NCI-H345 treated with DMSO at 0.1 percent for 48 hours (cell line): ENCODE measurements at regions not wholly inside any gene's neighbourhood (a gene's known extent, or its start where the extent isn't known, plus 50 kb on each side); places are given as distances from the start of the nearest gene placed in this dataset.

Experiments used
- DNase-seq: peaks from one replicate; lab custom pipeline; 2025; ENCODE audit not compliant: unreplicated experiment; lab: John Stamatoyannopoulos, UW

DNA sequence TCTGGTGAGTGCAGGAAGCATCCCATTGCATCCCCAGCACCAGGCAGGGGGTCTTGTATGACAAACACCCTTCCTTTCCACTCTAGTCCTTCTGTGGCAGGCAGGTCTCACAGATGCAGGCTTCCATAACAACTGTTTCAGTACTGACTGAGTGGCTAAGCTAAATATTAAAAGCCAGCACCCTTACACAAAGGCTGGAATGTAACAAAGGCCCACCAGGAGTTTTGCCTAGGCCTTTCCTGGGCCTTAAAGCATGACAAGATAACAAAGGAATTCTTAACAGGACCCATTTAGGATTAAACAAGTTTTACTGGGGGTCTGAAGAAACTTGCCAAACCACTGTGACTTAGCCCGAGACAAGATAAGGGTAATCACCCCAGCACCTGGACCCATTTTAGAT lies 228.9 kb upstream of the RPL38 start:
- no peak for DNase-seq

DNA sequence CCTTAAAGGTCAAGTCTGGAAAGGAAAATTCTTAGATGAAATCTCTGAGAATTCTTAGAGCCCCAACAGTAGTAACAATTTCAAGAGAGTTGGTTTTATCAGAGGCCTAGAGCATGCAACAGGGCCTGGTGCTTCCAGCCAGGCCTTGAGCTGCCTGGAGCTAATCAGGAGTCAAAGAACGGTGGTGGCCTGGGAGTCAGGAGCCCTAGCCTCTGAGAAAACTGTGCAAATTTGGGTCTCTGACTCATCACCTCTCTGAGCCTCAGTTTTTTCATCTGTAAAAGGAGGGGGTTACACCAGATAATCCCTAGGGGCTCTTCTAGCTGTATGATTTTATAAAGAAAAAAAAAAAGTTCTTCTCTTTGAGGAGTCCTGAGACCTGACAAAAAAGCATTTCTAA lies 227.3 kb upstream of the RPL38 start:
- DNase-seq, result no peak

DNA sequence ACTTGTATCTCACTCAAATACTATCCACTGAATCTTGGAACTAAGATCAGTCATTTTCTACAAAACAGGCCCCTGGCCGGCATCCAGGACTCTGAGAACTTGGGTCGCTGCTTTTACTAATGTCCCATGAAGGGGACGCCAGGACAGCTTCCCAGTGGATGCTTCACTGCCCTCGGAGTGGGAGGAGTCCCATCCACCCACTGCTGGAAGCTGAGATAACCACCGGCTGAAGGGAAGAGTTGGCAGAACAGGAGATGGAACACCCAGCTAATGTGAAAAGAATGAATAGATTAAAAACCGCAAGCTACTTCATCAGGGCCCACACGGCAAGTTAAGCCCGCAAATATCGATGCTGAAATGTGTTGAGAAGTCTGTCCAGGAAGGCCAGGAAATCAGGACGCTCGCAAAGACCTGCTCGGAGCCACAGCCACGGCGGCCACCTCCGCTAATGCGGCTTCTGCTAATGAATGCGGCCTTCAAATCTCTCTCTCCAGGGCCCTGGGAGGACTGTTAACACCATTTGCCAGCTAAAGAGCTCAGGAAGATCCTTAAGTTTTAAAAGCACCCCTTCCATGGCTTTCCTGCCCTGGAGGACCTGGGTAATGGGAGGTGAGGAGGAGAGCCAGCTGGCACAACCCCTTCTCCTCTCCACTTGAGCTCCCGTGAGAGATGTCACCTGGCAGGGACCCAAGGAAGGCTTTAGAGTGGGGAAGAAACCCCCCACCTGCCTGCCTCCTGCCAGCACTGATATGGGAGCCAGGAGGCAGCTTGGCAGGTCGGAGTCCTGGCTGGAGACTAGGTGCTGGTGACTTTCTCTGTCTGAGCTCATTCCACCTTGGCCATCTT lies 226.6 kb upstream of the RPL38 start:
- peak; percentile 88 for DNase-seq

DNA sequence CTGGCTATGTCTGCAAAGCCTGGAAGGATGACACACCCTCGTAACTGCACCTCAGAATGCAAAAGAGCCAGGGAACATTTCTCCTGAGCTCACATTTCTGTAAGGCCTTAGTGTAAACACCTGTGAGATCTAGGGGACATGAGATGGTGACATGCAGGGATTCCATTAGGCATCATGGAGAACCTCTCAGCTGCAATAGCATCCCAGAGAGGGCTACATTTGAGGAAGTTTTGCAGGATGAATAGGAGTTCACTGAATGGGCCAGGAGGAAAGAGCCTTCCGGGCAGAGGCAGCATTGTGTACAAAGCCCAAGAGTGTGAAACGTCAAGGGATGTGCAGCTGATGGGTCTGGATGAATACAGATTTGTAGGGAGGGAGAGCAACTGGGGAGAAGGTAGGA lies 223.0 kb upstream of the RPL38 start:
- DNase-seq, result no peak

DNA sequence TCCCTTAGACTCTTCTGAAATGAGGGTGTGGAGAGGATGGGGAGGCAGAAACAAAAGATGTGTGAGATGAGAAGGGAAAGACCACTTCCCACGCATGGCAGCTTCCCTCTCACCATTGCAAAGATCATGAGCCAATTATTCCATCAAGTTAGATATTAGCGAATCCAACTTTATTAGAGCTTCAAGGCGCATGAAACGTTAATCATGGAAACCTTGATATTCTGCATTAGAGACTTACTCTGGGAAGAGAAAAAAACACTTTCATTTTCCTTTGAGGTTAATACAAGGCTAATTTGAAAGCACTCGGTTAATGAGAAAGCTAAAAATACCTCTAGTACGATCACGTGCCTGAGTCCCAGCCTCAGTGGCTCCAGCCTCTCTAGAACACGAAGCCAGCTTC lies 220.6 kb upstream of the RPL38 start:
- DNase-seq, result no peak

DNA sequence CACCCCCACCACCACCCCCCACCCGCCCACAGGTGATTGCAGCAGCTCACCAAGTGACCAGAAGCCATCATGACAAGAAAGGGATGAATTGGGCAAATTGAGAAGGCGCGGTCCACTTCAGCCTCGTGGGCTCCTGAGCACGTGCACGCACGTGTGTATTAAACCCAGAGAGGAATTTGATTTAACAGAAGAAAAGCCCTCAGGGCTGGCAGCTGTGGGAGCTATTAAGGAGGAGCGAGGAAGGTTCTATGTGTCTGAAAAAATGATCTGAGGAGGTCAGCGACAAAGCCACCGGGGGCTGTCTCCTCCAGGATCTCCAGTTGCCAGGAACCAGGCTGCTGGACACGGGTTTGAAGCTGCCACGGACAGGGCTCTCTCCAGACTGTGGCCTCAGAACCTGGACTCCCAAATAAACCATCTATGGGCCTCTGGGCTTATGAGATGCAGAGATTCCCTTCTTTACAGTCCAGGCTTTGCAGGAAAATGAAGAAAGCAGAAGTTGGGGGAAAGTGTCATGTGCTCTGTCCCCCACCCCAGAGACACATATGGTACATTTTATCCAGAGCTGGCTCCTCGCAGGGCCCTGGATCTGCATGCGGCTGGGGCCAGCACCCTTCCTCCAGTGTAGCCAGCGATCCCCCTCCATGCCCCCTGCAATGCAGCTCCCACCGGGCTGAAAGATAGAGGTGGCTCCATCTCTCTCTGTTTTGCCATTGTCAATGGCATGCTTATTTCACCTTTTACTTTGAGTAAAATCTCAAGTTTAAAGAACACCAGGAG lies 219.7 kb upstream of the RPL38 start:
- DNase-seq, result no peak

DNA sequence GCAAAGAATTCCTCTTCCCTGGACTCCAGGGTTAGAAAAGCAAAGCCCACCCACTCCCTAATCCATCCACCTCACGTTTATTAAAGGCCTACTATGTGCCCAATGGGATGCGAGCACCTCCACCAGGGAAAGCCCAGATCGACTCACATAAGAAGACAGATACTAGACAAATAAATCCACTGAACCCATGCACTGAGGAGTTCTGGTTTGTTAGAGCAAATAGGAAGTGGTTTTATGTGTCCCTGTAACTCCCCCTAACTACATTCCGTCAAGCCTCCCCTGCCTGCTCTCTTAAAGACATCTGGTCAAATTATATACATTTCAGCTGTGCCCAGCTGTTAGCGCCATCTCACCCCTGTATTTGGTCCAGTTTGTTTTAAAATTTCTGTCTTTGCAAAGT lies 218.5 kb upstream of the RPL38 start:
- DNase-seq, result no peak

DNA sequence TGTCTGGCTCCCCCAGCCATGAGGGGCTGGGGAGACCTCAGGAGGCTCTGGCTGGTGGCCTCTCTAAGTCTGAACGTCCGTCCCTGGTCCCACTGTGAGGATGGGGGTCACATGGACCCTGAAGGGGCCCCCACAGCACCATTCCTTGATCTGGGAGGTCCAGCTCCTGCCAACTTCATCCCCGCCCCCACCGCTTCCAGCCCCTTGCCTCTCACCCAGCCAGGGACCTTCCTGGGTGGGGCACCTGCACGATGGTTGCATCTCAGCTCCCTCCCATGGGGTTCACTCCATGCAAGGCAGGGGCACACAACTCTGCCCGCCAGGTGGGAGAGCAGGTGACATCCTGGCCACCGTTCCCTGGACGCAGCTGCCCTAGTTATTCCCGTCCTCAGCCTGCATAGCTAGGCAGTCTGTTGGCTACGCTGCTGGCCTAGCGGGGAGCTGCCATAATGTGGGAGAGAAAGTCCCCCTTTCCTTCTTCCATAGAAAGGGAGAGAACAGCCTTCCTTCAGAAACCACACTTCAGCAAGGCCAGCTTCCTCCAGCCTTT lies 217.9 kb upstream of the RPL38 start:
- no peak for DNase-seq

DNA sequence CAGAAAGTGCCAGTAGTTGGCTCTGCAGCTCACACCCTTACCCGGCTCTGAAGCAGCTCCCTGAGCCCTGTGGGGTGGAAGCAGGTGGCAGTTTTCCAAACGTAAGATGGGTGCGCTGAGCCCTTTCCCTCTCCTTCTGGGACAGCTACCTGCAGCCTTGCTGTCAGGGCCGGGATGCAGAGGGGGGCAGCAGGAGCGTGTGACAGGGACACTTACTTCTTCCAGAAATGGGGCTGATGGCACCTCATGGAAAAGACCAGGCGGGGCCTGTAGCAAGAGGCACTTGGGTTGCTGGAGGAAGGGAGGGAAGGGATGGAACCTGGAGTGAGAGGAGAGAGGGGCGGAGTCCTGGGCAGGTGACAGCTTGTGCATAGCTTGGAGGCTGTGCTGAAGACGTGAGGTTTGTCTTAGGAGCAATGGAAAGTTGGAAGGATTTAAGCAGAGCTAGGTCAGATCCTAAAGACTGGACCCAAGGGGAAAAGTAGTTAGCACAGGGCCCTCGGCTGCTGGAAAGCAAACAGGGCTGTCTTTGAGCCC lies 216.8 kb upstream of the RPL38 start:
- no peak for DNase-seq

DNA sequence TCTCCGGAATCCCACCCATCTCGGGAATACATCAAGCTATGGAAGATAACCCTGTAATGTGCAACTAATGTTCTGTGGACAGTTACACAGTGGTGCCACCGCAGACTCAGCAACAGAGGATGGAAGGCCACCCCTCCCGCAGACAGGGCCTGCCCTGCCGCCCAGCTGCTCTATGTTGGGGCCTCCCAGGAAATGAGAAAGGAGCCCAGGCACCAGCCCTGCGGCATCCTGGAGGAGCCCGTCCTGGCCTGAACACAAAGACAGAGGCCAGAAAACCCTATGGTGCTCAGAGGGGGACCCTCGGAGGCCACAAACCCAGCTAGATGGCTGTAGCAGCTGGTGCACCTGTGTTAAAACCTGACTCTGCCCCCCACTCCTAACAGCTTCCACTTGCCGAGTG lies 216.1 kb upstream of the RPL38 start:
- DNase-seq, result no peak

DNA sequence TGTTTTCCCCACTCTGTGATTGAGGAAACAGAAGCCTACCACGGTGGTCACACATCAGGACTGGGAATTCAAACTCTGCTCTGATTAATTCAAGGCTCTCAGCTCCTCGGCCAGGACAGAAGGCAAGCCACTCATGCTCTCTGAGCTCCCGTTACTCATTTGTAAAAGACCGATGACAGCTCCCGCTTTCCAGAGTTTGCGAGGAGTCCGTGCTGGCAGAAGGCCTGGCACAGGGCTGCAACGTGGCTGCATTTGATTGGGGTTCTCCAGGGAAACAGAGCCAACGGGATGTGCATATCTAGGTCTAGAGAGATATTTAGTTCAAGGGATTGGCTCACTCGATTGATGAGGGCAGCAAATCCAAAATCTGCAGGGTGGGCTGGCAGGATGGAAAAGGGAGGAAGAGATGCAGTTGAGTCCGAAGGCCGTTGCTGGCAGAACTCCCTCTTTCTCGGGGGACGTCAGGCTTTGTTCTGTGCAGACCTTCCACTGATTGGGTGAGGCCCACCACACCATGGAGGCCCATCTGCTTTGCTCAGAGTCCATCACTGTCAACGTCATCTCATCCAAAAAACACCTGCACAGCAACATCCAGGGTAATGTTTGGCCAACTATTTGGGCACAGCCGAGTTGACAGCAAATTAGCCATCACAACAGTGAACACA lies 215.5 kb upstream of the RPL38 start:
- DNase-seq, result no peak

DNA sequence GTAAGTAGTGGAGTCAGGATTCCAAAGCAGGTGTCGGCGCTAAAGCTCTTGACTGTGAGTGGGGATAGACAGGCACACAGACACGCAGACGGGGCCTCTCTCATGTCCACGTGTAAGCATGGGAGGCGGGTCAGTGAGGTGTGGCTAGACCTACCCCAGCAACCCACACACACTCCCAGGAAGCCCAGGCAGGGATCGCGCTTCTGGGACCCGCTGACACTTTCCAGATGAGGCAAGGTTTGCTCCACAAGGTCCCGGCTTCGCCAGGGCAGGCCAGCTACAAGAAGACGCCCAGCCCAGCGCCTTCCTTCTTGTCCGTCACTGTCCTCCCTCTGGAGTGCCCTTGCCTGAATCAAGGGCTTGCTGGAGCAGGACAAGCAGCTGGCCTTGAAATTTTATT lies 213.8 kb upstream of the RPL38 start:
- no peak for DNase-seq

DNA sequence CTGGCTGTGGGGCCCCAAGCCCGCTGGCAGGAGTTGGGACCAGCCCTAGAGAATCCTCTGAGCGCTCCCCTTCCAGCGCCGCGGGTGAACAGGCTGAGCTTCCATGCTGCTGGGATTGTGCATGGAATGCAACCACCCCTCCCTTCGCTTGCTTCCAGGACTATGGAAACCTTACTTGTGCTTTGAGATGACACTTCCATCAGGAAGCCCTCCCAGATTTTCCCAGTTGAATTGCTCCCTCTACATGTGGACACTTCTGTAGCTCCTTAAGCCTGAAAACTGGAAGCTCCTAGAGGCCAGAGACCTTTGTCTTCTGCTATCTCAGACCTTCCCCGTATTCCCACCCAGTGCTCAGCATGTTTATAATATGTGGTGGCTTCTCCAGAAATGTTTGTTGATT lies 213.2 kb upstream of the RPL38 start:
- no peak for DNase-seq

DNA sequence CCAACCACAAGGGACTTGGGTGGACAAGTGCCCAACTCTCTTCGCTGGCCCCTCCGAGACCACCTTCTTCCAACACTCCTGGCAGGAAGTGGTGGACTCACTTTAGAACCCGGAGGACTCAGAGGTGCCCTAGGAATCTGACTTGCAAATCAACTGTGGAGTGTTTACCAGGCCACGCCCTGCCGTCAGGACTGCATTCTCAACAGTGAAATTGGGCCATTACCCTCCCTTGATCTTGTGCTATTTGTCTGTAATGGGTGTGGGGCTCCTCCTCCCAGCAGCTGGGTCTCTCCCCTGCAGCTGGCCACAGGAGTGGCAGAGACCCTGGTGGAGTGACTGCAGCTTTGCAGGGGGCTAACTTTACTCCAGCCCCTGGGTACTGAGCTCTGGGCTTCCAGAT lies 212.2 kb upstream of the RPL38 start:
- DNase-seq, result peak; percentile 63

DNA sequence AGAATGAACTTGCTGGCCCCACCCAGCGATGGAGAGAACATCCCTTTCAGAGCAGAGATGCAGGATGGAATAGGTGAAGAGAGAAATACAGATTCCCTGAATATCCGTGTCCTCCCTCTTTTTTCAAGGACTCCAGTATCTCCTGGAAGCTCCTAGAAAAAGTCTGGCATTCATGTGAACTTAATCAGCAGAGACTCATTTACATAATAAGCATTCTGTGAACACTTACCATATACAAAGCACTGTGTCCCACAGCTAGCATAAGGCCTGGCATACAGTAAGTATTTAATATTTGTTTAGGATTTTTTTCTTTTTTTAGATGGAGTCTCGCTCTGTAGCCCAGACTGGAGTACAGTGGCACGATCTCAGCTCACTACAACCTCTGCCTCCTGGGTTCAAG lies 208.5 kb upstream of the RPL38 start:
- no peak for DNase-seq

DNA sequence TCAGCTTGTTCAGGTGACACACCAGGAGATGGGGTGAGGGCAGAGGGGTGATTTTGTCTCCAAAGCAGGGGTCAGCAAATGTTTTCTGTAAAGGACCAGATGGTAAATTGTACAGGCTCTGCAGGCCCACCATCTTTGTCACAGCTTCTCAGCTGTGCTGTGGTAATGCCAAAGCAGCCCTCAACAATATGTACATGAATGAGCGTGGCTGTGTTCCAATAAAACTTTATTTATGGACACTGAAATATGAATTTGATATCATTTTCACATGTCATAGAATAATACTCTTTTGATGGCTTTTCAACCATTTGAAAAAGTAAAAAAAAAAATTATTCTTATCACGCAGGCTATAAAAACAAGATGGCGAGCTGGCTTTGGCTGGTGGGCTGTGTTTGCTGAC lies 206.4 kb upstream of the RPL38 start:
- no peak for DNase-seq

DNA sequence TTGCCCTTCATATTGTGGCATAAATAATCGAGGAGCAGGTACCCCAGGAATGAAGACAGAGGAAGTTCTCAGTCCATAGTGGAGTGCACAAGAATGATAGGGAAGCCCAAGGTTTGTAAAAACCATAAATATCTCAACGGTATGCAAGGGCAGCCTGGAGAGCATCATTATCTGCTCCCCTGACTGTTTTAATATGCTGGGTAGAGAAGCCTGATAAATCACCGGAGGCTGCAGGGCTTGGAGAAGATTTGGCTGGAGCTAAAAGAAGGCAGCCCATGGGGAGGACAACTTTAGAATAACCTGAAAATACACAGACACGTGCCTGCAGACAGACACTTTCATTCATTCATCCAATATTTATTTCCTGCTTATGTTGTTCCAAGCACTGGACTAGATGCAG lies 205.2 kb upstream of the RPL38 start:
- no peak for DNase-seq

DNA sequence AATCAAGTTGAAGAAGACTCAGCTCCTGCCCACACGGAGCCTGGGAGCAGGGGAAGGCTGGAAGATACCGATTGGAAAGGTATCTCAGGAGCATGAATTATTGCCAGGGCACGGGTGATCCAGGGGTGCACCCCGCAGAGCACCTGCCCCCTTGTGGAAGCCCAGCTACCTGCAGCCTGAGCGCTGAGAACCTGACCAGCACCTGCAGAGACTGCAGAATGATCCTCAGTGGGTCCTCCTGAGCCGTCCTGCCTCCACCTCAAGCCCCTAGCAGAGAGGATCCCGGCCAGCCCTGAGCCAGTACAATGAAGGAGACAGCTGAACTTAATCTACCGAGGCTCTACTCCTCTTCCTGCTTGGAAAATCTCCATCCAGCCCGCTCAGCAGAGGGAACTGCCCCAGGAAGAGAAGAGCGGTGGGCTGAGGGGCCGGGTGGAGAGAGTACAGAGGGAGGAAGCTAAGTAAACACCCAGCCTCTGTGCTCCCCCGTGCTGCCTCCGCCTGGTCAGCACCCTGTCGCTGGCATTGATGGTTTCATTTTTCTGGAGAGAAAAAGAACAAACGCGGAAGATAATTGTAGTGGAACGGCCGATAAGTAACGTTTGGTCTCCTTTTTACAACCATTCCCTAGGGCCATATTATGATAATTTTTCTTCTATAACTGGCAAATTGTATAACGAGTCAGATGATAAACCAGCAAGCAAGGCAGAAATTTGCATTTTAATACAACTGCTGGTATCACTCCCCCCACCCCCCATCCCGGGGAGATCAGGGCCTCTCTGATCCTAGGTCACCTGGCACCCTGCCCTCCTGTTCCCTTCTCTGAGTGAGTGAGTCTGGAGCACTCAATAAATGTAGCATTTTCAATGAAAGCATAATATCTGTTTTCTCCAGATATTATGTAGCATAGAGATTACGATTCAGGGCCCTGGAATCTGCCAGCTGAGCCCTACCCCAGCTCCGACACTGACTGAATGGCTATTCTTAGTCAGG lies 204.5 kb upstream of the RPL38 start:
- peak; percentile 22 for DNase-seq

DNA sequence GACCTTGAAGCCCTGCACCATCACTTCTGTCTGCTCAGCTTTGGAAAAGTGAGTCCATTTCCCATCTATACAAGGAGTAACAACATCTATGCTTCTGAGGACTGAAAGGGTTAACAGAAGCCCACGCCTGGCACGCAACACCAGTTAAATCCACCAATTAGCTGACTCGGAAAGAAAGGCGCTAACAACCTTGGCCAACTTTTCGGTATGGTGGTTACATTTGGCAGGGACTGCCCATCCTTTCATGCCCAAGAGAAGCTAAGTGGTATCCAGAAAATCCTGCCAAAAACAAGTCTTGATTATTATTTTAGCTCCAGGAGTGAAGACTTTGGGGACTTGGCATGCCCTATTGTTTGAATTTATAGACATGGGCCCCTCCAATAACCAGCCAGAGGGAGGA lies 202.3 kb upstream of the RPL38 start:
- no peak for DNase-seq

DNA sequence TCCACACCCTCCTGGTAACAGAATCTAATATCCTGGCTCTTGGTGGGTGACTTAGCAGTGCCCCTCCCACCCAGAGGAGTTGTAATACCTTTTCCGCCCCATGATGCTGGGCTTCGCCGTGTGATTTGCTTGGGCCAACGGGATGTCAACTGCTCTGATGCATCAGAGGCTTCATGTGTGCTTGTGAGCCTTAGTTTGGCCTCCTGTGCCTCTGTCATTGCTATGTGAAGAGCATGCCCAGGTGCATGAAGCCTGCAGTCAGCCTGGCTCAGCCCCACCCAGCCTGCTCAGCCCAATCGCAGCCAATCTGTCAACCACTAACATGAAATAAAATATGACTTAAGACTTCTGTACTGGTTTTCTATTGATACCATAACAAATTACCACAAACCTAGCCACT lies 201.2 kb upstream of the RPL38 start:
- DNase-seq, result no peak
